ENCODE measurements at regions not wholly inside any gene's neighbourhood (a gene's known extent, or its start where the extent isn't known, plus 50 kb on each side); places are given as distances from the start of the nearest gene placed in this dataset.

- no peak overlapping the region for H3K4me3 ChIP-seq (ENCODE audit: insufficient read depth, low read depth, low read length)
- no peak for ATAC-seq (ENCODE audit: low read depth)
- no peak overlapping the region for H3K4me2 ChIP-seq (ENCODE audit: low read depth, low read length)
- no peak overlapping the region for H2BK5ac ChIP-seq (ENCODE audit: low read depth, low read length, poor library complexity, severe bottlenecking)
- H2BK20ac ChIP-seq (ENCODE audit: low read depth, low read length) = no peak overlapping the region
- H3K14ac ChIP-seq (replicated peaks; ENCODE audit: low read depth, low read length) = no peak overlapping the region
- no peak overlapping the region for H2AK5ac ChIP-seq (ENCODE audit: low read depth, low read length)
- no peak overlapping the region for H2AK9ac ChIP-seq (replicated peaks; ENCODE audit: low read depth, low read length, poor library complexity)
- H3K79me1 ChIP-seq (ENCODE audit: low read depth in 1 of 2, low read length in 2 of 2) = no peaks in the 10 kb centered on the region
- TF ChIP-seq NFE2L2 (IDR thresholded peaks at IDR 0.05; ENCODE audit: low read depth, low read length) (peak; percentile 67), CEBPB (IDR thresholded peaks at IDR 0.05; ENCODE audit: low read depth, low read length) (no peak), BHLHE40 (IDR thresholded peaks at IDR 0.05; ENCODE audit: low read depth, low read length) (no peak)
- no peaks in the 10 kb centered on the region for H3K9me3 ChIP-seq (ENCODE audit: control insufficient read depth, insufficient read depth, low read length)
- H3K23ac ChIP-seq (ENCODE audit: low read depth, low read length) = no peak overlapping the region
- dilution Hi-C loops (cut with HindIII; ENCODE audit: low sequenced_read_pairs, unreplicated experiment) (no loop called here), in situ Hi-C loops (cut with MboI; ENCODE audit: low sequenced_read_pairs) (no loop called here), intact Hi-C loops (cut with micrococcal nuclease) (no loop called here)
- H4K91ac ChIP-seq (ENCODE audit: insufficient read depth, low read depth, low read length) = no peak overlapping the region
- no peaks in the 10 kb centered on the region for H4K20me1 ChIP-seq (ENCODE audit: insufficient read depth, low read length)
- H4K5ac ChIP-seq (ENCODE audit: low read depth, low read length) = no peak overlapping the region
- POLR2A ChIA-PET (ENCODE audit: unreplicated experiment) = no interaction called here
- no peak for DNase-seq
- no peak overlapping the region for H3K27ac ChIP-seq (ENCODE audit: insufficient read depth, low read length)
- no CpG with 5 or more reads among the region's 2 CpGs for WGBS, 2 experiments (ENCODE audit: extremely low coverage in 2 of 2, insufficient read length in 1 of 2)
- no peaks in the 10 kb centered on the region for H3K36me3 ChIP-seq (ENCODE audit: control insufficient read depth, insufficient read depth, low read length)
- H3K27me3 ChIP-seq (ENCODE audit: control insufficient read depth, insufficient read depth, low read length) = no peaks in the 10 kb centered on the region
- H2BK120ac ChIP-seq (ENCODE audit: low read depth, low read length) = no peak overlapping the region
- no TSS peak for BruUV-seq (replicated peaks)
- CTCF ChIA-PET = no interaction called here
- no peak overlapping the region for H2AFZ ChIP-seq (replicated peaks; ENCODE audit: low read length, poor library complexity)
- H3K4ac ChIP-seq (ENCODE audit: low read depth, low read length) = no peak overlapping the region
- no peak overlapping the region for H3K9ac ChIP-seq (ENCODE audit: low read depth, low read length)
- H3K18ac ChIP-seq (ENCODE audit: low read depth, low read length) = no peak overlapping the region
- no peak overlapping the region for H2BK15ac ChIP-seq (ENCODE audit: low read depth, low read length)
- H3K4me1 ChIP-seq (ENCODE audit: control insufficient read depth, insufficient read depth, low read length) = no peaks in the 10 kb centered on the region
- H4K8ac ChIP-seq (ENCODE audit: low read depth in 2 of 2, low read length in 2 of 2) = no peak overlapping the region
- H3K9me1 ChIP-seq (ENCODE audit: insufficient read depth, low read length) = no peaks in the 10 kb centered on the region
- no peak overlapping the region for H3K56ac ChIP-seq (ENCODE audit: extremely low read depth, insufficient read depth, low read length)
Measured at GRCh38 chr2:180306346-180306745, 299.2 kb upstream of the CWC22 start.
